HG02588 (cell line): ENCODE measurements at regions not wholly inside any gene's neighbourhood (a gene's known extent, or its start where the extent isn't known, plus 50 kb on each side); places are given as distances from the start of the nearest gene placed in this dataset.

Experiments used
- ATAC-seq: cut with Tn5 transposase; IDR thresholded peaks from one replicate; pipeline ENCODE4 v1.9.1; 2021; ENCODE audit warnings: mild to moderate bottlenecking, moderate library complexity; ENCODE audit not compliant: unreplicated experiment

GRCh38 chr2:145138626-145139025 is 618.7 kb upstream of the ZEB2 start:
- no peak for ATAC-seq

GRCh38 chr2:145137901-145138300 is 618.0 kb upstream of the ZEB2 start:
- ATAC-seq = no peak

- no peak for ATAC-seq
These were observed 617.3 kb upstream of the ZEB2 start for GRCh38 chr2:145137211-145137610.

GRCh38 chr2:145136702-145137101 is 616.8 kb upstream of the ZEB2 start:
- no peak for ATAC-seq

- ATAC-seq = no peak
These were observed 606.2 kb upstream of the ZEB2 start for GRCh38 chr2:145126146-145126545.

- no peak for ATAC-seq
These were observed 604.2 kb upstream of the ZEB2 start for GRCh38 chr2:145124085-145124484.

GRCh38 chr2:145123606-145124005 is 603.7 kb upstream of the ZEB2 start:
- ATAC-seq = no peak

- no peak for ATAC-seq
These were observed 599.3 kb upstream of the ZEB2 start for GRCh38 chr2:145119225-145119624.

GRCh38 chr2:145116834-145117725 is 597.2 kb upstream of the ZEB2 start:
- no peak for ATAC-seq

GRCh38 chr2:145116056-145116455 is 596.1 kb upstream of the ZEB2 start:
- ATAC-seq = no peak

GRCh38 chr2:145114726-145115125 is 594.8 kb upstream of the ZEB2 start:
- ATAC-seq = no peak

- no peak for ATAC-seq
These were observed 592.5 kb upstream of the ZEB2 start for GRCh38 chr2:145112467-145112866.

- ATAC-seq = no peak
These were observed 590.9 kb upstream of the ZEB2 start for GRCh38 chr2:145110668-145111356.

GRCh38 chr2:145108959-145109710 is 589.2 kb upstream of the ZEB2 start:
- no peak for ATAC-seq

GRCh38 chr2:145108361-145108778 is 588.5 kb upstream of the ZEB2 start:
- ATAC-seq = no peak

GRCh38 chr2:145106293-145106692 is 586.4 kb upstream of the ZEB2 start:
- no peak for ATAC-seq

- no peak for ATAC-seq
These were observed 582.8 kb upstream of the ZEB2 start for GRCh38 chr2:145102706-145103105.

GRCh38 chr2:145100301-145100700 is 580.4 kb upstream of the ZEB2 start:
- no peak for ATAC-seq

GRCh38 chr2:145096582-145096981 is 576.7 kb upstream of the ZEB2 start:
- no peak for ATAC-seq

- ATAC-seq = no peak
These were observed 575.9 kb upstream of the ZEB2 start for GRCh38 chr2:145095641-145096435.

GRCh38 chr2:145094370-145094769 is 574.5 kb upstream of the ZEB2 start:
- no peak for ATAC-seq
